ENCODE measurements at regions not wholly inside any gene's neighbourhood (a gene's known extent, or its start where the extent isn't known, plus 50 kb on each side); places are given as distances from the start of the nearest gene placed in this dataset.

DNA sequence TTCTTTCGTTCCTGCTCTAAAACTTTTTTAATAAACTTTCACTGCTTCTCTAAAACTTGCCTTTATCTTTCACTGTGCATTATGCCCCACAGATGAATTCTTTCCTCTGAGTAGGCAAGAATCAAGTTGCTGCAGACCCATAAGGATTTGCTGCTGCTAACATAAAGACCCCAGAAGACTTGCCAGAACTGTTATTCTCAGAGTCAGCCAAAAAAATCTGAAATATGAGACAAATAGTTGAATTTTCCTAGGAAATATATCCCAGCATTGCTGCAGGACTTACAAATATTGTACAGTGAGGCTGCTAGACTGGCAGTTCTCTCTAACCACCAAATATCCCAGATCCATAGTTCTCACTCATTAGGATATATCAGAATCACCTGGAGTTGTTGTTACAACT lies 349.1 kb upstream of the FLRT2 start:
- H3K79me2 ChIP-seq (ENCODE audit: control insufficient read depth, insufficient read depth, low read length, poor library complexity) = no peaks in the 10 kb centered on the region
- no peaks in the 10 kb centered on the region for H3K27me3 ChIP-seq (ENCODE audit: insufficient read depth, low read length)
- H3K4me1 ChIP-seq (ENCODE audit: control insufficient read depth in 1 of 2, insufficient read depth in 2 of 2, low read length in 2 of 2) = peaks cover 2 to 3% of the 10 kb centered on the region in 2 experiments
- no peaks in the 10 kb centered on the region for H3K9me3 ChIP-seq (ENCODE audit: insufficient read depth, low read depth, low read length)
- no peak overlapping the region for H4K8ac ChIP-seq (ENCODE audit: low read depth, low read length)
- H2AK5ac ChIP-seq (ENCODE audit: low read length) = no peak overlapping the region
- no peak overlapping the region for H2BK5ac ChIP-seq (ENCODE audit: low read depth, low read length, poor library complexity)
- H3K4me3 ChIP-seq (ENCODE audit: low read depth, low read length) = no peak overlapping the region
- WGBS (ENCODE audit: extremely low coverage, insufficient coverage, insufficient read length) = no CpG with 5 or more reads among the region's 1 CpG
- no peak overlapping the region for H3K4ac ChIP-seq (ENCODE audit: low read depth, low read length)
- no peaks in the 10 kb centered on the region for H3K36me3 ChIP-seq (ENCODE audit: control insufficient read depth in 1 of 2, insufficient read depth in 2 of 2, low read length in 2 of 2)
- no peak overlapping the region for H2BK120ac ChIP-seq (ENCODE audit: insufficient read depth, low read length, poor library complexity)
- no peak overlapping the region for H3K9ac ChIP-seq (ENCODE audit: low read length)
- H2BK12ac ChIP-seq (ENCODE audit: low read length) = no peak overlapping the region
- H3K79me1 ChIP-seq (ENCODE audit: low read length) = no peaks in the 10 kb centered on the region
- no peak overlapping the region for H3K18ac ChIP-seq (ENCODE audit: low read length)
- no peak overlapping the region for H3K23ac ChIP-seq (ENCODE audit: low read length)
- no peak overlapping the region for H3K4me2 ChIP-seq (ENCODE audit: low read length)
- H4K91ac ChIP-seq (ENCODE audit: low read depth, low read length) = no peak overlapping the region
- DNase-seq = no peak
- no peak overlapping the region for H3K27ac ChIP-seq (ENCODE audit: low read depth, low read length)
- H3K14ac ChIP-seq (ENCODE audit: low read length) = no peak overlapping the region
- H4K12ac ChIP-seq (ENCODE audit: low read depth, low read length) = no peak overlapping the region
- no peak overlapping the region for H2AFZ ChIP-seq (ENCODE audit: insufficient read depth, low read length, poor library complexity)

DNA sequence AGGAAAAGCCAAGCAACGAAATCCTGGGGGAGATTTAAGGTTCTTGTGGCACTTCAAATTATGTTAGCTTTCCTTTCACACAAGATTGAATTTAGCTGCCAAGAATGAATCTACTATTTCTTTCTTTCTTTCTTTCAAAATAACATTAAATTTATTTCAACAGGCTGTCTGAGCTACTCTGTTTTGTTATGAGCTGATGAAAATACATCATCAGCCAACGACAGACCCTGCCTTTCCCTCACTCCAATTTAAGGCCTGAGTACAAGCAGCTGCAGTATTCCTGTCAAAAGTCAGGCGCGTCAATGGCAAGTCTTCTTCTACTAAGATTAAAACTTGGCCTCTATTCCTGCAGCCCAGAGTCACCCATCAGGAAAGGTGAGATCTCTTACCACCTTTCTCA lies 347.7 kb upstream of the FLRT2 start:
- H3K14ac ChIP-seq (ENCODE audit: low read length) = no peak overlapping the region
- no peak overlapping the region for H4K91ac ChIP-seq (ENCODE audit: low read depth, low read length)
- no peak overlapping the region for H3K23ac ChIP-seq (ENCODE audit: low read length)
- H2AK5ac ChIP-seq (ENCODE audit: low read length) = no peak overlapping the region
- no peak overlapping the region for H2BK120ac ChIP-seq (ENCODE audit: insufficient read depth, low read length, poor library complexity)
- WGBS (ENCODE audit: extremely low coverage, insufficient coverage, insufficient read length) = no CpG with 5 or more reads among the region's 4 CpGs
- DNase-seq = no peak
- peaks cover 2 to 3% of the 10 kb centered on the region in 2 experiments for H3K4me1 ChIP-seq (ENCODE audit: control insufficient read depth in 1 of 2, insufficient read depth in 2 of 2, low read length in 2 of 2)
- H3K9ac ChIP-seq (ENCODE audit: low read length) = no peak overlapping the region
- H3K18ac ChIP-seq (ENCODE audit: low read length) = no peak overlapping the region
- H3K4ac ChIP-seq (ENCODE audit: low read depth, low read length) = no peak overlapping the region
- no peak overlapping the region for H2BK5ac ChIP-seq (ENCODE audit: low read depth, low read length, poor library complexity)
- no peak overlapping the region for H3K27ac ChIP-seq (ENCODE audit: low read depth, low read length)
- no peak overlapping the region for H2AFZ ChIP-seq (ENCODE audit: insufficient read depth, low read length, poor library complexity)
- no peak overlapping the region for H2BK12ac ChIP-seq (ENCODE audit: low read length)
- no peak overlapping the region for H4K12ac ChIP-seq (ENCODE audit: low read depth, low read length)
- H3K4me3 ChIP-seq (ENCODE audit: low read depth, low read length) = no peak overlapping the region
- no peaks in the 10 kb centered on the region for H3K27me3 ChIP-seq (ENCODE audit: insufficient read depth, low read length)
- no peaks in the 10 kb centered on the region for H3K36me3 ChIP-seq (ENCODE audit: control insufficient read depth in 1 of 2, insufficient read depth in 2 of 2, low read length in 2 of 2)
- H3K9me3 ChIP-seq (ENCODE audit: insufficient read depth, low read depth, low read length) = no peaks in the 10 kb centered on the region
- H3K79me2 ChIP-seq (ENCODE audit: control insufficient read depth, insufficient read depth, low read length, poor library complexity) = no peaks in the 10 kb centered on the region
- no peak overlapping the region for H4K8ac ChIP-seq (ENCODE audit: low read depth, low read length)
- H3K4me2 ChIP-seq (ENCODE audit: low read length) = no peak overlapping the region
- H3K79me1 ChIP-seq (ENCODE audit: low read length) = no peaks in the 10 kb centered on the region

DNA sequence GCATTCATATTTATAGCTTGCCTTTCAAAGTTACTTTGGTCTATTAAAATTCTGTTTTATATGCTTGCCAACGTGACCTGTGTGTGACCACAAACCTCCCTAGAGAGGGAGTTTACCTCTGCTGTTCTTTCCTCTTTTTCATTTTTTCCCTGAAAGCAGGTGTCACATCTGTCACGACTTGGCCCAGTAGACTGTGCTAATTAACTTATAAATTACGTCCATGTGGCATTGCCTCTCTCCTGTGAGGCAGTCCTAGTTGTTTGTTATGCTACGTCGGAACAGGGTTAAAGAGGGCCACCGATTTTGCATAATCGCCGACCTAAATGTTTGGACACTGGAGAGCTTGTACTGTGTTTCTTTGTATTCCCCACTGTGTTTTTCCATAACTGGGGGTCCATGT lies 343.9 kb upstream of the FLRT2 start:
- Histone ChIP-seq H3K4me3 (ENCODE audit: low read depth, low read length) (no peak overlapping the region), H2BK120ac (ENCODE audit: insufficient read depth, low read length, poor library complexity) (no peak overlapping the region), H2BK5ac (ENCODE audit: low read depth, low read length, poor library complexity) (no peak overlapping the region), H3K4me2 (ENCODE audit: low read length) (no peak overlapping the region), H3K79me2 (ENCODE audit: control insufficient read depth, insufficient read depth, low read length, poor library complexity) (no peaks in the 10 kb centered on the region), H3K9me3 (ENCODE audit: insufficient read depth, low read depth, low read length) (no peaks in the 10 kb centered on the region), H3K18ac (ENCODE audit: low read length) (no peak overlapping the region), H4K12ac (ENCODE audit: low read depth, low read length) (no peak overlapping the region), H4K91ac (ENCODE audit: low read depth, low read length) (no peak overlapping the region), H3K14ac (ENCODE audit: low read length) (no peak overlapping the region), H3K4ac (ENCODE audit: low read depth, low read length) (no peak overlapping the region), H2BK12ac (ENCODE audit: low read length) (no peak overlapping the region), H3K79me1 (ENCODE audit: low read length) (no peaks in the 10 kb centered on the region), H3K4me1 (ENCODE audit: control insufficient read depth in 1 of 2, insufficient read depth in 2 of 2, low read length in 2 of 2) (peaks cover 2 to 3% of the 10 kb centered on the region in 2 experiments), H3K27me3 (ENCODE audit: insufficient read depth, low read length) (no peaks in the 10 kb centered on the region), H3K9ac (ENCODE audit: low read length) (no peak overlapping the region), H4K8ac (ENCODE audit: low read depth, low read length) (no peak overlapping the region), H3K27ac (ENCODE audit: low read depth, low read length) (no peak overlapping the region), H2AFZ (ENCODE audit: insufficient read depth, low read length, poor library complexity) (no peak overlapping the region), H3K23ac (ENCODE audit: low read length) (no peak overlapping the region), H3K36me3 (ENCODE audit: control insufficient read depth in 1 of 2, insufficient read depth in 2 of 2, low read length in 2 of 2) (no peaks in the 10 kb centered on the region), H2AK5ac (ENCODE audit: low read length) (no peak overlapping the region)
- no CpG with 5 or more reads among the region's 8 CpGs for WGBS (ENCODE audit: extremely low coverage, insufficient coverage, insufficient read length)
- DNase-seq = no peak

DNA sequence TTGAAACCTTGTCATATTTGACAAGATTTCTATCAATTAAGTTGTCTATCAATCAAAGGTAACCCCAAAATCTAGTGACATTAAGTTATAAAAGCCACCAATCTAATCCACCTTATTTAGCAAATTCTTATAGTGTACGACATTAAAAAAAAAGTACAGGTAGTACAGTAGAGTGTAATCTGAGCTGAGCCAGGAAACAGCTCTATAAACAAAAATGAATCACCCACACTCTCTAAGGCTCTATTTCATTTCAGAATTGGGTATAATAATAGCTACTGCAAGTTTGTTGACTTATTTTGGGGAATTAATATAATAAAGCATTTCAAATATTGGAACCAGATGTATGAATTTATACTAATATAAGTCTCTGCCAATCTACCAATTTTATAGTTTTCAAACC lies 342.4 kb upstream of the FLRT2 start:
- Histone ChIP-seq H3K36me3 (ENCODE audit: control insufficient read depth in 1 of 2, insufficient read depth in 2 of 2, low read length in 2 of 2) (no peaks in the 10 kb centered on the region), H2AK5ac (ENCODE audit: low read length) (no peak overlapping the region), H4K91ac (ENCODE audit: low read depth, low read length) (no peak overlapping the region), H3K4me3 (ENCODE audit: low read depth, low read length) (no peak overlapping the region), H4K8ac (ENCODE audit: low read depth, low read length) (no peak overlapping the region), H3K79me2 (ENCODE audit: control insufficient read depth, insufficient read depth, low read length, poor library complexity) (no peaks in the 10 kb centered on the region), H2BK12ac (ENCODE audit: low read length) (no peak overlapping the region), H3K4me2 (ENCODE audit: low read length) (no peak overlapping the region), H3K4me1 (ENCODE audit: control insufficient read depth in 1 of 2, insufficient read depth in 2 of 2, low read length in 2 of 2) (no peaks in the 10 kb centered on the region), H3K23ac (ENCODE audit: low read length) (no peak overlapping the region), H3K4ac (ENCODE audit: low read depth, low read length) (no peak overlapping the region), H3K79me1 (ENCODE audit: low read length) (no peaks in the 10 kb centered on the region), H2BK120ac (ENCODE audit: insufficient read depth, low read length, poor library complexity) (no peak overlapping the region), H2BK5ac (ENCODE audit: low read depth, low read length, poor library complexity) (no peak overlapping the region), H3K18ac (ENCODE audit: low read length) (no peak overlapping the region), H3K27me3 (ENCODE audit: insufficient read depth, low read length) (no peaks in the 10 kb centered on the region), H3K9me3 (ENCODE audit: insufficient read depth, low read depth, low read length) (no peaks in the 10 kb centered on the region), H3K27ac (ENCODE audit: low read depth, low read length) (no peak overlapping the region), H3K9ac (ENCODE audit: low read length) (no peak overlapping the region), H3K14ac (ENCODE audit: low read length) (no peak overlapping the region), H4K12ac (ENCODE audit: low read depth, low read length) (no peak overlapping the region), H2AFZ (ENCODE audit: insufficient read depth, low read length, poor library complexity) (no peak overlapping the region)
- no peak for DNase-seq
- no CpG with 5 or more reads among the region's 1 CpG for WGBS (ENCODE audit: extremely low coverage, insufficient coverage, insufficient read length)
